ENCODE measurements at regions not wholly inside any gene's neighbourhood (a gene's known extent, or its start where the extent isn't known, plus 50 kb on each side); places are given as distances from the start of the nearest gene placed in this dataset.

DNA sequence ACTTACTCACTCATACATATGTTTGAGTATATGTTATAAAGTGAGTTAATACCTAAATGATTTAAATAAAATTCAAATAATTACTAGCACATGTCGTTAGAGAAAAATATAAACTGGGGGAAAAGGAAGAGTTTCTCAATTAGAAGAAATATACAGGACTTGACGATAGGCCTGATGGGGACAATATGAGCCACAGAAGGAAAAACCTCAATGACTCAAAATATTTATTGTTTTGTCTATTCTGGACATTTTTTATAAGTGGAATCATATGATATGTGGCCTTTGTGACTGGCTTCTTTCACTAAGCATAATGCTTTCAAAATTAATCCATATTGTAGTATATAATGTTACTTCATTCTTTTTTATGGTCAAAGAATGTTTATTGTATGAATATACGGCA, 339.2 kb upstream of the PMFBP1 start:
- Histone ChIP-seq H3K9me3 (no peaks in the 10 kb centered on the region), H3K27me3 (no peaks in the 10 kb centered on the region), H3K36me3 (no peaks in the 10 kb centered on the region), H3K4me1 (no peaks in the 10 kb centered on the region), H3K4me3 (no peak overlapping the region), H3K27ac (no peak overlapping the region)
- DNase-seq = no peak
- no peak for ATAC-seq
- no peak for TF ChIP-seq CTCF (IDR thresholded peaks at IDR 0.05)
- intact Hi-C loops (cut with DNase I) = no loop called here

GRCh38 chr16:72508191-72508590, 336.2 kb upstream of the PMFBP1 start:
- Histone ChIP-seq H3K27ac (no peak overlapping the region), H3K4me3 (no peak overlapping the region), H3K4me1 (no peaks in the 10 kb centered on the region), H3K27me3 (no peaks in the 10 kb centered on the region), H3K36me3 (no peaks in the 10 kb centered on the region), H3K9me3 (no peaks in the 10 kb centered on the region)
- TF ChIP-seq CTCF (IDR thresholded peaks at IDR 0.05) = no peak
- intact Hi-C loops (cut with DNase I) = no loop called here
- DNase-seq (no peak), ATAC-seq (no peak)

DNA sequence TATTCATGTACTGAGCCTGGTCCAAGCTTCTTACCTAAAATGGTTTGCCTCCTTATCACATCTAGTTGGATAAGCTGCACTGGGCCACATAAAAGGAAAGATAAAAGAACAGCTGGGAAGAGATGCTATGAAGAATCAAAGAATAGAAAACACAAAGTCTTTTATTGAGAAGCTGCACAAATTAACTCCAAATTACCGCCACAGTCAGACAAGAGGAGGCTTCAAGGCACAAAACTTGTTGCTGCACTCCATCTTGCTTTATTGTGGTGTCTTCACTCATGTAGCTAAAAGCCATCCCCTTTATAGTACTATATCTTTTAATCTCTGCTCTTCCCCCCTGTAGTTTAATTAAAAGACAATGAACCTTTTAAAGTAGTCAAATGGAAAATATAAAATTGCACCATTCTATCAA, 330.6 kb upstream of the PMFBP1 start:
- no peak for DNase-seq
- Histone ChIP-seq H3K36me3 (no peaks in the 10 kb centered on the region), H3K9me3 (no peaks in the 10 kb centered on the region), H3K27me3 (no peaks in the 10 kb centered on the region), H3K4me1 (no peaks in the 10 kb centered on the region), H3K4me3 (no peak overlapping the region), H3K27ac (no peak overlapping the region)
- ATAC-seq = no peak
- no peak for TF ChIP-seq CTCF (IDR thresholded peaks at IDR 0.05)
- intact Hi-C loops (cut with DNase I) = no loop called here

DNA sequence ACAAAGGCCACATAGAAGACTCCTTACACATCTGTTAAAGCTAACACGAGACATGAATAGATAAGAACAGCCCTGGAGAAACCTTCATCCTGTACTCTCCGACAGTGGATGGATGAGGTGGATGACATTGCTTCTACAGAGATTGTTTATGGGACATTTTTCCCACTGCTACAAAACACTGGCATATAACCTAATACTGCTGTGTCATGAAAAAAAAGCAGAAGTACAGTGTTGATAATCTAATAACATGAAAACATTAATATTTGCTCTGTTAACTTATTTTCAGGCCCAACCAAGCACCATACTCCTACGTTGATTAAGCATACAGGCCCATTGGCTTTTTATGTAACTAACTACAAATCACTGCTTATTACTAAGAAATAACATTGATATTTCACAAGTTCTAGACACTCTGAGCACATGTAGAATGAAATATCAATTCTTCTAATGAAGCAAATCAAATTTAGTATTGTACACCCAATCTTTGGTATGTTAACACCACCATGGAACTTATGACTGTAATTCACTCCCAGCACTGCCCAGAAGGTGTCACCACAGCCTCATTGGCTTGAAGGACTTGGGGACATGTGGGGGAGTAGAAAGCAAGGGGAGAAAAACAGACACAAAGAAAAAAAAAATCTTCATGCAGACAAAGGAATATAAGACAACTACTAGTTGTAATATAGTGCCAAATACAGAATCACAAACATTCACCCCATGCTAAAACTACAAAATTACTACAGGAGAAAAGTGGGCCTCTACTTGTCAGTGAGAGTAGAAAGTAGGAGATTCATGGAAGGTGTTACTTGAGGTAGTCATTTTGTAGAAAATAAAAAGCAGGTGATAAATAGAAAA, 330.0 kb upstream of the PMFBP1 start:
- Histone ChIP-seq H3K9me3 (no peaks in the 10 kb centered on the region), H3K27ac (no peak overlapping the region), H3K36me3 (no peaks in the 10 kb centered on the region), H3K27me3 (no peaks in the 10 kb centered on the region), H3K4me3 (no peak overlapping the region), H3K4me1 (no peaks in the 10 kb centered on the region)
- ATAC-seq (peak; percentile 87), DNase-seq (peak in 3 of 4 donors; percentile 34 to 72 (median 46))
- peak; percentile 29 to 71 for TF ChIP-seq CTCF (IDR thresholded peaks at IDR 0.05)
- intact Hi-C loops (cut with DNase I) = no loop called here

GRCh38 chr16:72500545-72500944, 328.6 kb upstream of the PMFBP1 start:
- Histone ChIP-seq H3K27ac (no peak overlapping the region), H3K27me3 (no peaks in the 10 kb centered on the region), H3K9me3 (no peaks in the 10 kb centered on the region), H3K4me1 (no peaks in the 10 kb centered on the region), H3K36me3 (no peaks in the 10 kb centered on the region), H3K4me3 (no peak overlapping the region)
- ATAC-seq (no peak), DNase-seq (no peak)
- TF ChIP-seq CTCF (IDR thresholded peaks at IDR 0.05) = no peak
- intact Hi-C loops (cut with DNase I) = no loop called here
